Suprapubic skin (tissue), 3 donors: ENCODE measurements at regions not wholly inside any gene's neighbourhood (a gene's known extent, or its start where the extent isn't known, plus 50 kb on each side); places are given as distances from the start of the nearest gene placed in this dataset.

Source experiments
- CTCF ChIP-seq, 2 donors: fragments of 200-600 bp in 1 of 2; fragments of 450-650 bp in 1 of 2; sonication (generic) in 1 of 2; IDR thresholded peaks; one replicate each; pipeline ENCODE4 v1.5.1; 2016 to 2019; ENCODE audit warnings: antibody characterized with exemption in 2 of 2, mild to moderate bottlenecking in 1 of 2, moderate library complexity in 1 of 2
- EP300 ChIP-seq: sonication (generic); formaldehyde crosslinking; IDR thresholded peaks from one replicate; pipeline ENCODE4 v1.6.1; 2017; ENCODE audit warnings: antibody characterized with exemption
- POLR2A ChIP-seq, 2 donors: fragments of 450-650 bp; IDR thresholded peaks; one replicate each; pipeline ENCODE4 v1.6.1; 2017; ENCODE audit warnings: antibody characterized with exemption in 2 of 2, mild to moderate bottlenecking in 2 of 2, moderate library complexity in 2 of 2

GRCh38 chr2:196584903-196585302 is 54.6 kb upstream of the CCDC150 start:
- TF ChIP-seq POLR2A (IDR thresholded peaks at IDR 0.05) (no peak), CTCF (IDR thresholded peaks at IDR 0.05) (no peak), EP300 (no peak)
